Panc1 (cell line): ENCODE measurements at regions not wholly inside any gene's neighbourhood (a gene's known extent, or its start where the extent isn't known, plus 50 kb on each side); places are given as distances from the start of the nearest gene placed in this dataset.

ENCODE experiments used
- ATAC-seq: fragments of 200-7000 bp; cut with Tn5 transposase; 2 replicates; pipeline ENCODE4 v1.9.1; 2020; ENCODE audit warnings: mild to moderate bottlenecking, moderate library complexity
- BruUV-seq: library from RNA; stranded (reverse); fragments of 400-500 nt; replicated peaks from 2 replicates; lab custom pipeline; 2021; lab: Mats Ljungman, UMichigan
- CTCF ChIA-PET: fragments of 300-600 bp; sonication (Branson Sonifier 250); formaldehyde crosslinking; loops from one replicate; lab custom pipeline; 2022; ENCODE audit warnings: antibody characterized with exemption; lab: Charles Lee
- POLR2A ChIA-PET: fragments of 300-600 bp; sonication (Branson Sonifier 250); formaldehyde crosslinking; loops from one replicate; lab custom pipeline; 2022; ENCODE audit warnings: antibody characterized with exemption; lab: Charles Lee
- DNase-seq: peaks from one replicate; pipeline ENCODE4 v3.0.0-alpha.2; 2010; ENCODE audit warnings: low read depth, low spot score
- H3K27ac ChIP-seq: 2 replicates; pipeline ENCODE4 v1.5.1; 2011; ENCODE audit warnings: mild to moderate bottlenecking, low read length, inconsistent platforms
- H3K27me3 ChIP-seq: fragments of 200-500 bp; sonication (Bioruptor generic); 2 replicates; pipeline ENCODE4 v1.6.0; 2014; ENCODE audit warnings: low read length, inconsistent platforms; ENCODE audit not compliant: control insufficient read depth, insufficient read depth
- H3K36me3 ChIP-seq: fragments of 200-500 bp; sonication (Bioruptor generic); 2 replicates; pipeline ENCODE4 v1.5.1; 2014; ENCODE audit warnings: inconsistent platforms, mild to moderate bottlenecking, low read length, moderate library complexity; ENCODE audit not compliant: control insufficient read depth, insufficient read depth
- H3K4me1 ChIP-seq: 2 replicates; pipeline ENCODE4 v1.5.1; 2011; ENCODE audit warnings: inconsistent platforms, mild to moderate bottlenecking, low read length, moderate library complexity; ENCODE audit not compliant: control insufficient read depth, insufficient read depth
- H3K4me3 ChIP-seq, 2 experiments: 2 replicates each; pipeline ENCODE4 v1.5.1; 2011 to 2012; ENCODE audit warnings: low read depth in 2 of 2, low read length in 2 of 2, mild to moderate bottlenecking in 2 of 2, inconsistent platforms in 1 of 2, moderate library complexity in 1 of 2
- H3K9me3 ChIP-seq: fragments of 200-500 bp; sonication (Bioruptor generic); 2 replicates; pipeline ENCODE4 v1.5.1; 2014; ENCODE audit warnings: low read depth, mild to moderate bottlenecking, inconsistent platforms, low read length, moderate library complexity; ENCODE audit not compliant: control insufficient read depth, insufficient read depth
- POLR2AphosphoS5 ChIP-seq: IDR thresholded peaks from 2 replicates; pipeline ENCODE4 v1.6.1; 2012; ENCODE audit warnings: mild to moderate bottlenecking, low read depth, low read length, moderate library complexity
- SIN3A ChIP-seq: IDR thresholded peaks from 2 replicates; pipeline ENCODE4 v1.6.1; 2012; ENCODE audit warnings: low read depth, mild to moderate bottlenecking, low read length, moderate library complexity, borderline replicate concordance; ENCODE audit not compliant: insufficient read depth
- TCF7L2 ChIP-seq: IDR thresholded peaks from 2 replicates; pipeline ENCODE4 v1.6.1; 2011; ENCODE audit warnings: mild to moderate bottlenecking, low read depth, low read length, inconsistent platforms
- in situ Hi-C: cut with HindIII; loops from 2 replicates; pipeline ENCODE4 v1.10.0; 2016; ENCODE audit warnings: low sequenced_read_pairs, low pct_unique_long_range_greater_than_20kb
- intact Hi-C: fragments of 100-400 bp; cut with micrococcal nuclease; formaldehyde crosslinking; loops from one replicate; pipeline ENCODE4 v1.10.0; 2022; ENCODE audit not compliant: unreplicated experiment
- TF ChIP-seq, protein P1 (sequence below): fragments of 450-650 bp; IDR thresholded peaks from 2 replicates; pipeline ENCODE4 v1.5.1; 2017; ENCODE audit warnings: mild to moderate bottlenecking
- TF ChIP-seq, protein P2 (sequence below), 2 experiments: IDR thresholded peaks; 2 replicates each; pipeline ENCODE4 v1.6.1; 2011 to 2012; ENCODE audit warnings: low read depth in 2 of 2, control low read depth in 1 of 2, low read length in 1 of 2, mild to moderate bottlenecking in 1 of 2, moderate library complexity in 1 of 2; ENCODE audit not compliant: insufficient read depth in 1 of 2

DNA sequence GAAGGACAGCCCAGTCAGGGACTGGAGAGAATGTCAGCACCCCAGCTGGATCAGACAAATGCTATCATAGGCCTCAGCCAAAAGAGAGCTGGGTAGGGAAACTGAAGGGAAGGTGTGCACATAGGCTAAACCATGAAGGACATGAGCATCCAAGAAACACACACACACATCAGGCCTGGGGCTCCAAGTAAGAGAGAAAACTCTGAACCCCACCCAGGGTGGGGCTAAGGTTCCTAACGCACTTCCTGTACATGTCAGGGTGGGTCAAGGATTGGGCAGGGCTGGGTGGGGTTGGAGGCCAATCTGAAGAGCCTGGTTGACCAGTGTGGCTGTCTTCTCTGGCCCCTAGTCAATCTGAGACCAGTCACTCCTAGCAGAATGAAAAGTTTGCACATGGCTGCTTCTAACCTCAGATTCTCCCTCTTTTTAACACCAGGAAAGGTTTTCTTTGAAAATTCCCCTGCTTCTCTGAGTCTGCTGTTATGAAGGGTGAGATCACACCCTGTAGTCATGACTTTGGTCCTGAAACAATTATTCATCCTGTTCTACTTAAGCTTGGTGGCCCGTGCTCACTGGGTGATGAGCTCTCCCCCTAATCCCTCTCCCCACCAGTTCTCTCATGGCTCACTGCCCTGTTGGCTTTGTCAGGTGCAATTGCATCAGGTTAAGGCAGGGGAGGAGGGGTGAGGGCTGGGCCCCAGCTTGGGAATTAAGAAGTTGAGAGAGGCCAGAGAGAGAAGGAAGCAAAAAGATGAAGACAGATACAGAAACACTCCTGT, 88.4 kb downstream of the MAFB start:
- no peaks in the 10 kb centered on the region for H3K9me3 ChIP-seq
- H3K27ac ChIP-seq, result no peak overlapping the region
- CTCF ChIA-PET, result no interaction called here
- no peak for TF ChIP-seq SIN3A
- TF ChIP-seq TCF7L2, result no peak
- TF ChIP-seq, protein P1, sequence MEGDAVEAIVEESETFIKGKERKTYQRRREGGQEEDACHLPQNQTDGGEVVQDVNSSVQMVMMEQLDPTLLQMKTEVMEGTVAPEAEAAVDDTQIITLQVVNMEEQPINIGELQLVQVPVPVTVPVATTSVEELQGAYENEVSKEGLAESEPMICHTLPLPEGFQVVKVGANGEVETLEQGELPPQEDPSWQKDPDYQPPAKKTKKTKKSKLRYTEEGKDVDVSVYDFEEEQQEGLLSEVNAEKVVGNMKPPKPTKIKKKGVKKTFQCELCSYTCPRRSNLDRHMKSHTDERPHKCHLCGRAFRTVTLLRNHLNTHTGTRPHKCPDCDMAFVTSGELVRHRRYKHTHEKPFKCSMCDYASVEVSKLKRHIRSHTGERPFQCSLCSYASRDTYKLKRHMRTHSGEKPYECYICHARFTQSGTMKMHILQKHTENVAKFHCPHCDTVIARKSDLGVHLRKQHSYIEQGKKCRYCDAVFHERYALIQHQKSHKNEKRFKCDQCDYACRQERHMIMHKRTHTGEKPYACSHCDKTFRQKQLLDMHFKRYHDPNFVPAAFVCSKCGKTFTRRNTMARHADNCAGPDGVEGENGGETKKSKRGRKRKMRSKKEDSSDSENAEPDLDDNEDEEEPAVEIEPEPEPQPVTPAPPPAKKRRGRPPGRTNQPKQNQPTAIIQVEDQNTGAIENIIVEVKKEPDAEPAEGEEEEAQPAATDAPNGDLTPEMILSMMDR, result no peak
- TF ChIP-seq POLR2AphosphoS5, result no peak
- TF ChIP-seq, protein P2, sequence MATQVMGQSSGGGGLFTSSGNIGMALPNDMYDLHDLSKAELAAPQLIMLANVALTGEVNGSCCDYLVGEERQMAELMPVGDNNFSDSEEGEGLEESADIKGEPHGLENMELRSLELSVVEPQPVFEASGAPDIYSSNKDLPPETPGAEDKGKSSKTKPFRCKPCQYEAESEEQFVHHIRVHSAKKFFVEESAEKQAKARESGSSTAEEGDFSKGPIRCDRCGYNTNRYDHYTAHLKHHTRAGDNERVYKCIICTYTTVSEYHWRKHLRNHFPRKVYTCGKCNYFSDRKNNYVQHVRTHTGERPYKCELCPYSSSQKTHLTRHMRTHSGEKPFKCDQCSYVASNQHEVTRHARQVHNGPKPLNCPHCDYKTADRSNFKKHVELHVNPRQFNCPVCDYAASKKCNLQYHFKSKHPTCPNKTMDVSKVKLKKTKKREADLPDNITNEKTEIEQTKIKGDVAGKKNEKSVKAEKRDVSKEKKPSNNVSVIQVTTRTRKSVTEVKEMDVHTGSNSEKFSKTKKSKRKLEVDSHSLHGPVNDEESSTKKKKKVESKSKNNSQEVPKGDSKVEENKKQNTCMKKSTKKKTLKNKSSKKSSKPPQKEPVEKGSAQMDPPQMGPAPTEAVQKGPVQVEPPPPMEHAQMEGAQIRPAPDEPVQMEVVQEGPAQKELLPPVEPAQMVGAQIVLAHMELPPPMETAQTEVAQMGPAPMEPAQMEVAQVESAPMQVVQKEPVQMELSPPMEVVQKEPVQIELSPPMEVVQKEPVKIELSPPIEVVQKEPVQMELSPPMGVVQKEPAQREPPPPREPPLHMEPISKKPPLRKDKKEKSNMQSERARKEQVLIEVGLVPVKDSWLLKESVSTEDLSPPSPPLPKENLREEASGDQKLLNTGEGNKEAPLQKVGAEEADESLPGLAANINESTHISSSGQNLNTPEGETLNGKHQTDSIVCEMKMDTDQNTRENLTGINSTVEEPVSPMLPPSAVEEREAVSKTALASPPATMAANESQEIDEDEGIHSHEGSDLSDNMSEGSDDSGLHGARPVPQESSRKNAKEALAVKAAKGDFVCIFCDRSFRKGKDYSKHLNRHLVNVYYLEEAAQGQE (IDR thresholded peaks at IDR 0.05; ENCODE audit: insufficient read depth in 1 of 2, low read depth in 2 of 2, low read length in 1 of 2), result no peak
- BruUV-seq, result no TSS peak
- DNase-seq (no peak), ATAC-seq (no peak)
- intact Hi-C loops, result no loop called here
- no peaks in the 10 kb centered on the region for H3K36me3 ChIP-seq
- no peaks in the 10 kb centered on the region for H3K4me1 ChIP-seq
- no peak overlapping the region for H3K4me3 ChIP-seq
- in situ Hi-C loops, result no loop called here
- no peaks in the 10 kb centered on the region for H3K27me3 ChIP-seq
- POLR2A ChIA-PET, result no interaction called here

DNA sequence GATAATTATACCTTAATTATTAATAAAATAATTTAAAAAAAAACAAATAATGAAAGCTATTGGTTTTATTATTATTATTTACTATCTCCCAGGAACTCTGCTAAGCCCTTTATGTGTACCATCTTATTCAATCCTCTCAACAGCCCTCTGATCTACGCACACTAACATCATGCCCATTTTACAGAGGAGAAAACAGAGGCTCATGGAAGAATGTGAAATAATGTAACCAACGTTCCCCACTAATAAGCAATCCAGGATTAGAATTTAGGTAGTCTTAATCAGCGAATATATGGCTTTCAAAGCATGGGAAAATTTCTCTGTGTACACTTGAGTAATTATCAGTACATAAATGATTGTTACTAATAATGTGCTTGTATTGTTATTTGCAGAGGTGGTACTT, 89.0 kb downstream of the MAFB start:
- intact Hi-C loops (no loop called here), in situ Hi-C loops (no loop called here)
- Histone ChIP-seq H3K36me3 (no peaks in the 10 kb centered on the region), H3K4me1 (no peaks in the 10 kb centered on the region), H3K9me3 (no peaks in the 10 kb centered on the region), H3K4me3 (no peak overlapping the region), H3K27ac (no peak overlapping the region), H3K27me3 (no peaks in the 10 kb centered on the region)
- ChIA-PET CTCF (no interaction called here), POLR2A (no interaction called here)
- BruUV-seq, result no TSS peak
- no peak for DNase-seq
- TF ChIP-seq SIN3A, result no peak
- TF ChIP-seq POLR2AphosphoS5, result no peak
- TF ChIP-seq, protein P2 (IDR thresholded peaks at IDR 0.05; ENCODE audit: insufficient read depth in 1 of 2, low read depth in 2 of 2, low read length in 1 of 2), result no peak
- TF ChIP-seq, protein P1, result no peak
- no peak for TF ChIP-seq TCF7L2
- ATAC-seq, result no peak
